ENCODE measurements at regions not wholly inside any gene's neighbourhood (a gene's known extent, or its start where the extent isn't known, plus 50 kb on each side); places are given as distances from the start of the nearest gene placed in this dataset.

DNA sequence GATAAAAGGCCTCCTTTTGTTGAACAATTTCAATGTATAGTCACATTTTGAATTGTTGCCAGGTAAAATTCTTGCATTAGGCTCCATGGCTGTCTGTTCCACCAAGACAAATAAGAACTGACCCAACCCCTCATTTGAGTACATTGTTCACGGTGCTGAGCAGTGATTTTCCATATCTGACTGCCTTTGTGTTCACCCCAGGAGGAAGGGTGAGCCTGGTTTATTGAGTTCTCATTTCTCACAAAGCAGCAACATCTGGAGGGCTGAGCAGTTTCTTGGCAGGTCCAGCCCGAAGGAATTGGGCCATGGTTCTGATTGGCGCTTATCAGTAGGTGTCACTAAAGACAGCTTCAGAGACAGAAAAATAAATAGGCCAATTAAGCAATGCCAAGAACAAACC is 149.1 kb downstream of the BMP4 start:
- no peak for DNase-seq (ENCODE audit: low read depth)

DNA sequence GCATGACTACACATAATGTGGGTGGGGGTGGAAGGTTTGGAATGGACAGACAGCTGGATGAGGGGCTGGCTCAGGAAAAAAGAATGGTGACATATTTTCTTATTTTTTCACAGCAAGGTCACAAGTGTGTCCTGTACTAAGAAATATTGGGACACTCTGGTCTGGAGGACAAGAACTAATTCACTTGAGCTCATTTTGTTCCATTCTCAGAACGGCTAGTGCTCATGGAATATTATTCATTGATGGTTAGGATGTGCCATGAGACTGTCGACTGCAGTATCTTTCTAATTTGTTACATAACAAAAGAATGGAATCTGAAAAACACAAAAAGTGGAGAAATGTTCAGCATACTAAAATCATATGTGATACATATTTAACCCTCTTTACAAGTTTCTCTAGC is 149.5 kb downstream of the BMP4 start:
- DNase-seq (ENCODE audit: low read depth), result no peak

DNA sequence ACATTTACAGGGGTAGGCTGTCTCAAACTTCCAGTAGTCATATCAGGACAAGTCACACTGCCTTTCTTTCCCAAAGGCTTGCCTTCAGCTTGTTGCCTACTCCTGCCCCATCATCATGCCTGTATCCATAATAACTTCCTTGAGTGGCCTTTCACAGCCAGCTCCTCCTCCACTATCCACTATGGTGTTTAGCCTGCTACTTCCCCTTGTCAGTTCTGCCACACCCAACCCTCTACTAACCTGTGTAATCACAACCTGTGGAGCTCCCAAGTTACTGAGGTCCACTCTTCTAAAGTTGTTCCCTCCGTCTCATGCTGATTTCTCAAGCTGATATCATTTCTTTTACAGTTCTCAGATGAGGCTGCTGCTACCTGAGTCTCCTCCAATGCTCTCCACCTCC is 159.9 kb downstream of the BMP4 start:
- DNase-seq (ENCODE audit: low read depth), result no peak

- DNase-seq (ENCODE audit: low read depth), result no peak
Measured at GRCh38 chr14:53793790-53794505, 162.7 kb downstream of the BMP4 start.

GRCh38 chr14:53792909-53793308 is 163.7 kb downstream of the BMP4 start:
- no peak for DNase-seq (ENCODE audit: low read depth)

DNA sequence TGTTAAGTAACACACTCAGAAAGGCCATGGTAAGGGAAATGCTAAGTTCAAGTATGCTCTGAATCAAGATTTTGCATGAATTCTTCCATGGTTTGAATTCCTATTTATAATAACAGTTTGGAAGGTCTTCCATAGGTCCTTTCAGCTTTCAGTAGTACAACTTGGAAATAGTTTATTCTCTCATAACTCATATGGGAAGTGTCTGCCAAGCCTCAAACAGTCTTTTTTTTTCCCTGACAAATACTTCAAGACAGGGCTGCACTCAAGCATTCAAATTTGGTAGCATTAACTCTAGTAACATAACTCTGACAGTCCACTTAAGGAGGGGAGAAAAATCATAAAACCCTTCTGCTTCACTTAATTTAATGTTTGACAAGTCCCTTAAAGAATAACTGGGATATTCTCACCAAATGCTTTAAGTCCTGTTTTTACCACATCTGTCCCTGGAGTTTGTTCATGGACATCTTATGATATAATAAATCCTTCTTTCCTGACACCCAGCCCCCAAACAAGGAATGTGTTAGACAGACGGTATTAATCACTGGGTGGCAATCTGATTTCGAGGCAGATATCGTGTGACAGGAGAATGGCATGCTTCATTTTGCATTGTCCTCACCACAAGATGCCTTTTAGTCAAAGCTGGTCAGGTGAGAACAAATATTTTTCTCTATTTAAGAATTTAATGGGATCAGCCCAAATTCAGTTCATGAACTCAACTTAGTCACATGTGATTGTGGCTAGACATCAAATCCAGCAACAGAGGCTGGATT is 165.7 kb downstream of the BMP4 start:
- no peak for DNase-seq (ENCODE audit: low read depth)

- no peak for DNase-seq (ENCODE audit: low read depth)
Measured at GRCh38 chr14:53788566-53788965, 168.1 kb downstream of the BMP4 start.

DNA sequence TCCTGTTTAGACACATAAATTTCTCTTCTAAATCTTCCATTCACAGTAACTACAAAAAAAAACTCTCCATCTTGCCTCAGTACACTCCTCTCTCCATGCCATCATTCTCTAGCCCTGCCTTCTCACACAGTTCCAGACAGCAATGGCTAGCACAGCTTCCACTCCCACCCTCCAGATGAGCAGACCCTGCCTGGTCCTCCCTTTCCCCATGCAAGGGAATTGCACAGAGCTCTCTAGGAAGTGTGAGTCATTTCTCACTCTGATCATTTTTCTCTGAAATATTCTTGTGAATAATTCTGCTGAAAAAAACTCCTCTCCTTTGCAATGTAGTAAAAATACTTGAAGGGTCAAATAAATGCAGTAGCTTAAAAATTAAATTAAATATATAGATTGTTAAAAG is 170.6 kb downstream of the BMP4 start:
- DNase-seq (ENCODE audit: low read depth), result no peak

DNA sequence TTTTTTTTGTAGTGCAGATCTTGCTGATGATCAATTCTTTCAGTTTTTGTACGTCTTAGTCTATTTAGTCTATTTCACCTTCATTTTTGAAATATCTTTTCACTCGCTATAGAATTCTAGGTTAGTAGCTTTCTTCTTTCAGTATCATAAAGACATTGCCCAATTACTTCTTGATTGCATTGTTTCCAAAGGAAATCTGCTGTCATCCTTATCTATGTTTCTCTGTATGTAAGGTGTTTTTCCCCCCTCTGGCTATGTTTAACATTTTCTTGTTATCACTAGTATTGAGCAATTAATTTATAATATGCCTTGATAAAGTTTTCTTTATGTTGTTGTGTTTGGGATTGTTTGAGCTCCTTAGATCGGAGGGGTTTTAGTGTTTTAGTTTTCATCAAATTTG is 171.9 kb downstream of the BMP4 start:
- DNase-seq (ENCODE audit: low read depth), result no peak

- DNase-seq (ENCODE audit: low read depth), result no peak
Measured at GRCh38 chr14:53783256-53783655, 173.4 kb downstream of the BMP4 start.

- no peak for DNase-seq (ENCODE audit: low read depth)
Measured at GRCh38 chr14:53780051-53780555, 176.5 kb downstream of the BMP4 start.

DNA sequence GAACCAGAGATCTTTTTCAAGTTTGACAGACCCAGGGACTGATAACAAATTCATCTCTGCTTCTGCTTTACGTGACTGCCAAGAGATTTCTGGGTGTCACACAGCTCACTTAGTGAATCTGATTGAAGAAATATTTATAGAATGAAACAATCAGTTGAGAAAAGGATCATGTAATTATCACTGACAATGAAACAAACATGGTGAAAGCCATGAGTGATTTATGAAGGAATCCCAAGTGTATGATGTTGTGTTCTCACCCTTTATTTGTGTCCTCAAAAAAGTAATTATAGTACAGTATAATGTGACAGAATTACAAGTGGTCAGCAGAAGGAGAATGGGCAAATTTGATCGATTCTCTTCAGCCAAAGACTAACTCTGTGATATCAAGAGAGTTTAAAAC is 177.3 kb downstream of the BMP4 start:
- DNase-seq (ENCODE audit: low read depth), result no peak

DNA sequence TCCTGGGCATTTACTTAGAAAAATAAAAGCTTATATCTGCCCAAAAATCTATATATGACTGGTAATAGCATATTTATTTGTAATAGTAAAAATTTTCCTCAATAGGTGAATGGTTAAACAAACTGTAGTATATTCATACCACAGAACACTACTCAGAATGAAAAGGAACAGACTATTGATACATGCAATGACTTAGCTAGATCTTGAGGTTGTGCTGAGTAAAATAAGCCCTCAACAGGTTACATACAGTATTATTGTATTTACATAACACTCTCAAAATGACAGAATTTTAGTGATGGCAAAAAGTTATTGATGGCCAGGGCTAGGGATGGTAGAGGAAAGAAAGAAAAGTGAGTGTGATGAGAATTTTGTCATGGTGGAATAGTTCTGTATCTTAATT is 178.4 kb downstream of the BMP4 start:
- DNase-seq (ENCODE audit: low read depth), result no peak

DNA sequence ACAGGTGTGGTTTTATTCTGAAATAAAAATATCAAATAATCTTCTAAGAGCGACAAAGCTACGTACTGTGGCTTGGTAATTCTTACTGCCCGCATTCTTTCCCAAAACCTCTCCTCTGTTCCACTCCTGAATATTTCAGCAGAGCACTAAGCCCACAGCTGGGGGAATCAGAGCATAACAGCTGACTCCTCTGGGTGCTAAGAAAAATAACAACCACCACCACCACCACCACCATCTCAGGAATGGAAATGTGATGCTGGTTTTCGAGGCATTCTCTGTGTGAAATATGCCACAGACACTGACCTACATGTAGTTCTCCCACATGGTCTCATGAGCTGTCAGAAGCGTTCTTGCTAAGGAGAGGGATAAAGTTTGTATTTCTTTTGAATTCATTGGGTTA is 183.7 kb downstream of the BMP4 start:
- no peak for DNase-seq (ENCODE audit: low read depth)

GRCh38 chr14:53767566-53767965 is 189.1 kb downstream of the BMP4 start:
- no peak for DNase-seq (ENCODE audit: low read depth)

- DNase-seq (ENCODE audit: low read depth), result no peak
Measured at GRCh38 chr14:53766601-53767000, 190.0 kb downstream of the BMP4 start.

DNA sequence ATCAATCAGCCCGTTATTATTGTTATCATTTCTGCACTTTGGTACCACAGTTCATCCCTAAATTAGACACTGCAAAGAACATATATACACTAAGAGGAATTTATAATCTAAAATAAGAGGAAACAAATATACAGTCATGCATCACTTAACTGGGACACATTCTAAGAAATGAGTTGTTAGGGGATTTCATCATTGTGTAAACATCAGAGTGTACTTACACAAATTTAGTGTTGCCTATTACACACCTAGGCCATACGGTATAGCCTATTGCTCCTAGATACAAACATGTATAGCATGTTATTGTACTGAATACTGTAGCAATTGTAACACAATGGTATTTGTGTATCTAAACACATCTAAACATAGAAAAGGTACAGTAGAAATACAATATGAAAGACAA is 190.5 kb downstream of the BMP4 start:
- DNase-seq (ENCODE audit: low read depth), result no peak

DNA sequence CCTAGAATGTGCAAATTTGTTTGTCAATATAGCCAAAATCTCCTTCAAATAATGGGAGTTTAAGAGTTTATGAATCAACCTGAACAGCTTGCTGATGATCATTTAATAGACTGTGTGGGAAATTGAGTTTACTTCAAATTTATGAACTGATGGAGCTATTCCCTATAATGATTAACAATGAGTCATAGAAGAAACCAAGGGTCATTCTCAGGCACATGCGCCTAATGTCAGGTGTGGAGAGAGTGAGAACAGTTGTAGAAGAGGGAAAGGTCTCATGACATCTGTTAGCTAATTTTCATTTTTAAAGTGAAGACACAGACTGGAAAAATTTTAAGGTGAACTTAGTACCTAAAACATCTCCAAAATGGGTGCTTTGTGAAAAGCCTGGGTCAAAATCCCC is 191.8 kb downstream of the BMP4 start:
- DNase-seq (ENCODE audit: low read depth), result no peak

- DNase-seq (ENCODE audit: low read depth), result no peak
Measured at GRCh38 chr14:53758141-53758540, 198.5 kb downstream of the BMP4 start.

GRCh38 chr14:53757732-53758131 is 198.9 kb downstream of the BMP4 start:
- no peak for DNase-seq (ENCODE audit: low read depth)

DNA sequence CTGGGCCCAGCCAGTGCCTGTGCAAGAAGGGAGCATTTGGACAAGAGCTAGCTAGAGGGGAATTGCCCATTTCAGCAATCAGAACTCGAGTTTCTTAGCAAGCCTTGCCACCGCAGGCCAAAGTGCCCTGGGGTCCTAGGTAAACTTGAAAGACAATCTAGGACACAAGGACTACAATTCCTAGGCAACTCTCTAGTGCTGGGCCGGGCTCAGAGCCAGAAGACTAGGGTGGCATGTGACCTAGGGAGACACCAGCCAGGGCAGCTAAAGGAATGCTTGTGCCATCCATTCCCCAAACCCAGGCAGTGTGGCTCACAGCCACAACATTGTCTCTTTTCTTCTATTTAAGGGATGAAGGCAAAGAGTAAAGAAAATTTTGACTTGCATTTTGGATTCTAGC is 205.0 kb downstream of the BMP4 start:
- DNase-seq (ENCODE audit: low read depth), result no peak

DNA sequence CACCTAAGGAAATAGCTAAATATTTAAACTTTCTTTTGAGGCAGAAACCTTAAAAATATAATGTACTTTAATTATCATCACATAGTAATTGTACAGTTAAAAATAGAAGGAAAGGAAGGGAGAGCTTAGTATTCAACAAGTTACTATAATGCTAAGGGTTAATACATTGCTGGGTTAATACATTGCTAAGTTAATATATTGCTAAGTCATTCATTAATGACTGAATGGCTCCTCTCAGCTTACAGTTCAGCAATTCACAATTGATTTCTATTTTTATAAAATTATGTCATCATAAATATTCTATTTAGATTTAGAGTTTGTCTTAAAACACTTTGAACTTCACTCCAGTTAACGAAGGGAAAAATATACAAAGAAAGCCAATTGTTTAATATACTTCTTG is 207.9 kb downstream of the BMP4 start:
- DNase-seq (ENCODE audit: low read depth), result no peak

DNA sequence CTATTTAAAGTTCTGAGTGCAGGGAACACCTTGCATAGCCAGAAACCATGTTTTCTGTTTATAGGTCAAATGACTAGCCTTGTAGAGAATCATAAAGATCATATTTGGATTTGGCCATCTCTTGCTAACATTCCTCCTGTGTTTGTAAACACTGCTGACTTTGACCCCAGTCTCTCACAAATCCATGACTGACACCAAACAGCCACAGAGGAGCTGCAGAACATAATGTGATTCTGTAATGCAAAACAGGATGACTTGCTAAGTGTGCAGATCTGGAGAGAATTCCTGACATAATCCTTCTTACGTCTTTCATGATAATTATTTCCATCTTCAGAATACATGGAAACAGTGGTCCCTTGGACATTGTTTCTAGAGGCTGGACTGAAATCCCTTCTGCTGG is 211.8 kb downstream of the BMP4 start:
- DNase-seq (ENCODE audit: low read depth), result no peak
